ENCODE measurements at regions not wholly inside any gene's neighbourhood (a gene's known extent, or its start where the extent isn't known, plus 50 kb on each side); places are given as distances from the start of the nearest gene placed in this dataset.

- H3K27ac ChIP-seq (replicated peaks) = no peak overlapping the region
- H3K27me3 ChIP-seq (ENCODE audit: insufficient read depth, poor library complexity, severe bottlenecking) = no peaks in the 10 kb centered on the region
- no peak for DNase-seq (ENCODE audit: low read depth in 1 of 2, low spot score in 1 of 2)
- TF ChIP-seq SPI1 (IDR thresholded peaks at IDR 0.05; ENCODE audit: borderline replicate concordance, low read depth) (no peak), REST (IDR thresholded peaks at IDR 0.05; ENCODE audit: insufficient replicate concordance, low read depth) (no peak), POLR2AphosphoS5 (IDR thresholded peaks at IDR 0.05; ENCODE audit: low read depth) (no peak)
- no peak overlapping the region for H3K4me3 ChIP-seq (replicated peaks; ENCODE audit: insufficient read depth, low read length)
Observed at GRCh38 chr6:90816764-90817163, 229.9 kb upstream of the MAP3K7 start.

GRCh38 chr6:90811596-90812226, 224.8 kb upstream of the MAP3K7 start:
- H3K4me3 ChIP-seq (replicated peaks; ENCODE audit: insufficient read depth, low read length) = no peak overlapping the region
- H3K27me3 ChIP-seq (ENCODE audit: insufficient read depth, poor library complexity, severe bottlenecking) = no peaks in the 10 kb centered on the region
- TF ChIP-seq GABPA (IDR thresholded peaks at IDR 0.05; ENCODE audit: low read depth) (no peak), SPI1 (IDR thresholded peaks at IDR 0.05; ENCODE audit: borderline replicate concordance, low read depth) (no peak), POLR2AphosphoS5 (IDR thresholded peaks at IDR 0.05; ENCODE audit: low read depth) (no peak), REST (IDR thresholded peaks at IDR 0.05; ENCODE audit: insufficient replicate concordance, low read depth) (no peak), CTCF (IDR thresholded peaks at IDR 0.05; ENCODE audit: insufficient read depth, low read length) (no peak)
- no peak overlapping the region for H3K27ac ChIP-seq (replicated peaks)
- no peak for DNase-seq (ENCODE audit: low read depth in 1 of 2, low spot score in 1 of 2)

GRCh38 chr6:90809035-90809434, 222.2 kb upstream of the MAP3K7 start:
- H3K27ac ChIP-seq (replicated peaks) = no peak overlapping the region
- no peak overlapping the region for H3K4me3 ChIP-seq (replicated peaks; ENCODE audit: insufficient read depth, low read length)
- DNase-seq (ENCODE audit: low read depth in 1 of 2, low spot score in 1 of 2) = no peak
- TF ChIP-seq REST (IDR thresholded peaks at IDR 0.05; ENCODE audit: insufficient replicate concordance, low read depth) = no peak
- no peak for TF ChIP-seq GABPA (IDR thresholded peaks at IDR 0.05; ENCODE audit: low read depth)
- no peak for TF ChIP-seq SPI1 (IDR thresholded peaks at IDR 0.05; ENCODE audit: borderline replicate concordance, low read depth)
- TF ChIP-seq POLR2AphosphoS5 (IDR thresholded peaks at IDR 0.05; ENCODE audit: low read depth) = no peak
- no peak for TF ChIP-seq CTCF (IDR thresholded peaks at IDR 0.05; ENCODE audit: insufficient read depth, low read length)
- H3K27me3 ChIP-seq (ENCODE audit: insufficient read depth, poor library complexity, severe bottlenecking) = no peaks in the 10 kb centered on the region
